Psoas muscle (tissue), 7 donors: ENCODE measurements at regions not wholly inside any gene's neighbourhood (a gene's known extent, or its start where the extent isn't known, plus 50 kb on each side); places are given as distances from the start of the nearest gene placed in this dataset.
"Not testable (repeated sequence)": the region's sequence is repeated elsewhere in the genome, so short reads cannot be mapped to it uniquely, and the experiment has no call there.

Experiments
- ATAC-seq, 4 donors: fragments of 200-7000 bp; cut with Tn5 transposase; one replicate each; pipeline ENCODE4 v1.9.1; 2020; ENCODE audit warnings: moderate library complexity in 3 of 4, mild to moderate bottlenecking in 2 of 4
- DNase-seq, 2 donors: peaks; one replicate each; pipeline ENCODE4 v3.0.0-alpha.2; 2020
- H3K27ac ChIP-seq: fragments of 200-600 bp; one replicate; pipeline ENCODE4 v1.8.0; 2022
- H3K27me3 ChIP-seq, 3 donors: fragments of 200-600 bp in 1 of 3; one replicate each; pipeline versions ENCODE4 v1.6.1 to v1.8.0; 2013 to 2022; ENCODE audit warnings: low read length in 2 of 3, mild to moderate bottlenecking in 2 of 3, moderate library complexity in 1 of 3; ENCODE audit not compliant: insufficient read depth in 3 of 3
- H3K36me3 ChIP-seq, 2 donors: fragments of 200-600 bp in 1 of 2; one replicate each; pipeline versions ENCODE4 v1.6.1 to v1.8.0; 2013 to 2022; ENCODE audit warnings: low read depth in 1 of 2, mild to moderate bottlenecking in 1 of 2, moderate library complexity in 1 of 2; ENCODE audit not compliant: insufficient read depth in 1 of 2
- H3K4me1 ChIP-seq: fragments of 200-600 bp; one replicate; pipeline ENCODE4 v1.8.0; 2022
- H3K4me3 ChIP-seq: fragments of 200-600 bp; one replicate; pipeline ENCODE4 v1.8.0; 2022; ENCODE audit warnings: mild to moderate bottlenecking
- H3K9me3 ChIP-seq: fragments of 200-600 bp; one replicate; pipeline ENCODE4 v1.8.0; 2022
- WGBS, 3 donors: extraction: QIAGEN DNeasy Blood & Tissue Kit; methylation state at CpG; one replicate each; pipeline versions ENCODE4 v1.1.6 to v1.1.7; 2013; 5-methylcytosine and 5-hydroxymethylcytosine counted together
- intact Hi-C, 2 donors: fragments of 100-400 bp; cut with DNase I; formaldehyde crosslinking; loops; one replicate each; pipeline versions ENCODE4 v1.11.0 to v1.14.2; 2022
- TF ChIP-seq, protein P1 (sequence below): fragments of 200-600 bp; IDR thresholded peaks from one replicate; pipeline ENCODE4 v1.8.0; 2022; ENCODE audit warnings: antibody characterized with exemption
- donor health status: healthy with polysubstance abuse.
- donor health status: DM: no; HTN: no; CAD: no; lungs with moderate emphysema.
- donor health status: Bipolar disorder and iron deficiency.
- donor health status: healthy.
- donor health status: DM: yes; HTN: yes; CAD: no.
- donor health status: DM: no; HTN: no; CAD: no.
- donor health status: DM: yes; HTN: yes; CAD: no.

GRCh38 chr10:35780970-35781642, 139.0 kb upstream of the FZD8 start:
- DNase-seq, result no peak
- 83 to 96% (median 92%) methylated on average over 2 of the region's 2 CpGs for WGBS, 3 donors
- no peaks in the 10 kb centered on the region for H3K36me3 ChIP-seq

DNA sequence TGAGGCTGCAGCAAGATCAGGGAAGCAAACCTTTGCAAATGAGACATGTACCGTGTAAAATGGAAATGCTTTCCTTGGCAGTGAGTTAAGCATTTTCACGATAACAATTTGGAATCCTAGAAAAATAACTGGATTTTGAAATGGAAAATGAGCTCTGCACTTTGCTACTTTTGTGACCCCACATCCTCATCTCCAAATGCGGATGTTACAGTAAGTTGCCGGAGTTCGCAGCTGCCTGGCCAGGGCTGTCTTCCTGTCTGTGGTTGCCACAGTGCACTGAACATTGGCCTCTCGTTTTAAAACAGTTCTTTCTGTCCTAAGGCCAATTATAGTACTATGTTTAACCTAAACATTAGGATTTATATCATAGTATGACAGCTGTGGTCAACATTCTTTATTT, 136.2 kb upstream of the FZD8 start:
- no peak overlapping the region for H3K27ac ChIP-seq
- H3K9me3 ChIP-seq, result no peaks in the 10 kb centered on the region
- 19 to 43% (median 25%) methylated on average over 6 of the region's 6 CpGs for WGBS, 3 donors
- H3K36me3 ChIP-seq, result no peaks in the 10 kb centered on the region
- ATAC-seq (no peak), DNase-seq (no peak)
- H3K4me1 ChIP-seq, result no peaks in the 10 kb centered on the region
- intact Hi-C loops, result no loop called here
- TF ChIP-seq, protein P1, sequence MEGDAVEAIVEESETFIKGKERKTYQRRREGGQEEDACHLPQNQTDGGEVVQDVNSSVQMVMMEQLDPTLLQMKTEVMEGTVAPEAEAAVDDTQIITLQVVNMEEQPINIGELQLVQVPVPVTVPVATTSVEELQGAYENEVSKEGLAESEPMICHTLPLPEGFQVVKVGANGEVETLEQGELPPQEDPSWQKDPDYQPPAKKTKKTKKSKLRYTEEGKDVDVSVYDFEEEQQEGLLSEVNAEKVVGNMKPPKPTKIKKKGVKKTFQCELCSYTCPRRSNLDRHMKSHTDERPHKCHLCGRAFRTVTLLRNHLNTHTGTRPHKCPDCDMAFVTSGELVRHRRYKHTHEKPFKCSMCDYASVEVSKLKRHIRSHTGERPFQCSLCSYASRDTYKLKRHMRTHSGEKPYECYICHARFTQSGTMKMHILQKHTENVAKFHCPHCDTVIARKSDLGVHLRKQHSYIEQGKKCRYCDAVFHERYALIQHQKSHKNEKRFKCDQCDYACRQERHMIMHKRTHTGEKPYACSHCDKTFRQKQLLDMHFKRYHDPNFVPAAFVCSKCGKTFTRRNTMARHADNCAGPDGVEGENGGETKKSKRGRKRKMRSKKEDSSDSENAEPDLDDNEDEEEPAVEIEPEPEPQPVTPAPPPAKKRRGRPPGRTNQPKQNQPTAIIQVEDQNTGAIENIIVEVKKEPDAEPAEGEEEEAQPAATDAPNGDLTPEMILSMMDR, result no peak
- H3K27me3 ChIP-seq, result peaks cover 0 to 3% (median 0%) of the 10 kb centered on the region in 3 donors
- H3K4me3 ChIP-seq, result no peak overlapping the region

More at GRCh38 chr10:35780970-35781642, 139.0 kb upstream of the FZD8 start:
- H3K9me3 ChIP-seq, result no peaks in the 10 kb centered on the region
- peaks cover 0 to 3% (median 0%) of the 10 kb centered on the region in 3 donors for H3K27me3 ChIP-seq
- TF ChIP-seq, protein P1, result no peak
- no peak overlapping the region for H3K27ac ChIP-seq
- intact Hi-C loops, result no loop called here
- H3K4me1 ChIP-seq, result no peaks in the 10 kb centered on the region
- H3K4me3 ChIP-seq, result no peak overlapping the region
- ATAC-seq, result no peak

GRCh38 chr10:35776557-35776956, 134.5 kb upstream of the FZD8 start:
- H3K4me3 ChIP-seq, ATAC-seq, DNase-seq, intact Hi-C loops, H3K27ac ChIP-seq, H3K4me1 ChIP-seq, H3K27me3 ChIP-seq, H3K9me3 ChIP-seq, H3K36me3 ChIP-seq: not testable (repeated sequence)

DNA sequence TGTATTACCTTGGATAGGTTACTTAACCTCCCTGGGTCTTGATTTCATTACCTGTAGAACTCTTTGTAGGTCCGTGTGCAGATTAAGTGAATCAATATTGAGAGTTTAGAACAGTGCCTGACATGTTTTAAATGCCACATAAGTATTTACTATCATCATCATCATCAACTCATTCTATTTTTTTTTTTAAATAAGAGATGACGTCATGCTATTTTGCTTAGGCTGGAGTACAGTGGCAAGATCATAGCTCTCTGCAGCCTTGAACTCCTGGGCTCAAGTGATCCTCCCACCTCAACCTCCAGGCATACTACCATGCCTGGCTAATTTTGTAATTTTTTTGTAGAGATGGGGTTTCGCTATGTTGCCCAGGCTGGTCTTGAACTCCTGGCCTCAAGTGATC, 132.0 kb upstream of the FZD8 start:
- Histone ChIP-seq H3K9me3 (no peaks in the 10 kb centered on the region), H3K4me1 (no peaks in the 10 kb centered on the region), H3K36me3 (no peaks in the 10 kb centered on the region), H3K27me3 (peaks cover 0 to 3% (median 0%) of the 10 kb centered on the region in 3 donors), H3K4me3 (no peak overlapping the region), H3K27ac (no peak overlapping the region)
- ATAC-seq (no peak), DNase-seq (no peak)
- TF ChIP-seq, protein P1, result no peak
- 93 to 97% (median 96%) methylated on average over 3 of the region's 3 CpGs for WGBS, 3 donors
- intact Hi-C loops, result no loop called here

- TF ChIP-seq, protein P1, result no peak
- Histone ChIP-seq H3K9me3 (no peaks in the 10 kb centered on the region), H3K4me1 (no peaks in the 10 kb centered on the region), H3K36me3 (no peaks in the 10 kb centered on the region), H3K27ac (no peak overlapping the region), H3K27me3 (no peaks in the 10 kb centered on the region), H3K4me3 (no peak overlapping the region)
- DNase-seq (no peak), ATAC-seq (no peak)
- 75 to 90% (median 86%) methylated on average over 4 of the region's 4 CpGs for WGBS, 3 donors
- intact Hi-C loops, result no loop called here
Measured at GRCh38 chr10:35770817-35771355, 128.8 kb upstream of the FZD8 start.
